Activated CD4-positive, alpha-beta memory T cell treated with anti-CD3 and anti-CD28 coated beads, Interleukin-2, amount 10 ng/mL, durations not matched to agents 7 days and 5 days (primary cell): ENCODE measurements at regions not wholly inside any gene's neighbourhood (a gene's known extent, or its start where the extent isn't known, plus 50 kb on each side); places are given as distances from the start of the nearest gene placed in this dataset.

Source experiments
- CTCF ChIA-PET: fragments of 350-600 bp; sonication (Branson Sonifier 250); formaldehyde crosslinking; loops from one replicate; lab custom pipeline; 2021; ENCODE audit warnings: antibody characterized with exemption, inconsistent platforms; lab: Charles Lee
- POLR2A ChIA-PET: fragments of 350-600 bp; sonication (Branson Sonifier 250); formaldehyde crosslinking; loops from one replicate; lab custom pipeline; 2021; ENCODE audit warnings: antibody characterized with exemption; lab: Charles Lee
- DNase-seq: peaks from one replicate; pipeline ENCODE4 v3.0.0-alpha.2; 2020
- H3K27ac Mint-ChIP-seq: one replicate; pipeline ENCODE4 v1.8.0; 2021; ENCODE audit warnings: mild to moderate bottlenecking, mixed read lengths
- H3K27me3 Mint-ChIP-seq: one replicate; pipeline ENCODE4 v1.8.0; 2021; ENCODE audit warnings: mixed read lengths
- H3K36me3 Mint-ChIP-seq: one replicate; pipeline ENCODE4 v1.8.0; 2021; ENCODE audit warnings: low read depth, mixed read lengths
- H3K4me1 Mint-ChIP-seq: one replicate; pipeline ENCODE4 v1.8.0; 2021; ENCODE audit warnings: mixed read lengths
- H3K4me3 Mint-ChIP-seq: one replicate; pipeline ENCODE4 v1.8.0; 2021; ENCODE audit warnings: mild to moderate bottlenecking, mixed read lengths
- H3K9me3 Mint-ChIP-seq: one replicate; pipeline ENCODE4 v1.8.0; 2021; ENCODE audit warnings: mixed read lengths

DNA sequence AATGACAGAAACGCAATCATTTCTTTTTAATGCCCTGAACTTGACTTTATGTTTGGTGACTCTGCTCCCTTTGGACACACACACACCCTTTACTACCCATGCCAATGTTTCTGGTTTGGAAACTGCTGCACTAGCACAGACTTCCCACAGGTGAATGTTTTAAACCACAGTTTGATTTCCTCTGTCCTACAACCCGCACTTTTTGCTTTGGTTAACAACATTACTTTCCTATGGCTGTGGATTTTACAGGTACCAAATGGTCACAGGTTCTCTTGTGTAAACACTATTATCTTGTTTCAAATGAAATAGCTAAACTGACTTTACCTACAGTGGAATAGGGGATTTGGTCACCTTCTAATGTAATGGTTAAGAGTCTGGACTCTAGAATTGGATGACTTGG, 51.5 kb upstream of the ZNF644 start:
- H3K36me3 Mint-ChIP-seq = no peaks in the 10 kb centered on the region
- H3K27me3 Mint-ChIP-seq = no peaks in the 10 kb centered on the region
- CTCF ChIA-PET = no interaction called here
- H3K9me3 Mint-ChIP-seq = no peaks in the 10 kb centered on the region
- no peak for DNase-seq
- H3K27ac Mint-ChIP-seq = no peak overlapping the region
- no peaks in the 10 kb centered on the region for H3K4me1 Mint-ChIP-seq
- H3K4me3 Mint-ChIP-seq = no peak overlapping the region
- POLR2A ChIA-PET = no interaction called here

DNA sequence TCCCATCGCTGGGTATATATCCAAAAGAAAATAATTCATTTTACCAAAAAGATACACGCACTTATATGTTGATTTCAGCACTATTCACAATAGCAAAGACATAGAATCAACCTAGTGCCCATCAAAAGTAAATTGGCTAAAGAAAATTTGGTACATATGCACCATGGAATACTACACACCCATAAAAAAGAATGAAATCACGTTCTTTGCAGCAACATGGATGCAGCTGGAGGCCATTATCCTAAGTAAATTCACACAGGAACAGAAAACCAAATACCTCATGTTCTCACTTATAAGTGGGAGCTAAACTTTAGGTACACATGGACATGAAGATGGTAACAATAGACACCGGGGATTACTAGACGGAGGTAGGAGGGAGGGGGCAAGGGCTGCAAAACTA, 50.0 kb upstream of the ZNF644 start:
- DNase-seq = no peak
- ChIA-PET CTCF (no interaction called here), POLR2A (no interaction called here)
- no peaks in the 10 kb centered on the region for H3K9me3 Mint-ChIP-seq
- no peak overlapping the region for H3K27ac Mint-ChIP-seq
- no peaks in the 10 kb centered on the region for H3K27me3 Mint-ChIP-seq
- no peaks in the 10 kb centered on the region for H3K36me3 Mint-ChIP-seq
- no peak overlapping the region for H3K4me3 Mint-ChIP-seq
- H3K4me1 Mint-ChIP-seq = no peaks in the 10 kb centered on the region
